ENCODE measurements at regions not wholly inside any gene's neighbourhood (a gene's known extent, or its start where the extent isn't known, plus 50 kb on each side); places are given as distances from the start of the nearest gene placed in this dataset.
A peak's percentile ranks its signal among the peaks of the same experiment; 100 is the strongest.

- DNase-seq (ENCODE audit: extremely low spot score) = no peak
- intact Hi-C loops (cut with DNase I) = no loop called here
- Histone ChIP-seq H3K9me3 (no peaks in the 10 kb centered on the region), H3K4me3 (no peak overlapping the region), H3K36me3 (no peaks in the 10 kb centered on the region), H3K27me3 (no peaks in the 10 kb centered on the region), H3K27ac (replicated peaks in 1 of 4) (no peak overlapping the region), H3K4me1 (peaks cover 0 to 51% (median 45%) of the 10 kb centered on the region in 4 donors)
- 79% methylated on average over 3 of the region's 3 CpGs for WGBS
- no peak for TF ChIP-seq POLR2A (IDR thresholded peaks at IDR 0.05; ENCODE audit: low read depth)
- no peak for TF ChIP-seq CTCF (IDR thresholded peaks at IDR 0.05)
- TF ChIP-seq POLR2AphosphoS5 (IDR thresholded peaks at IDR 0.05) = no peak
- no peak for TF ChIP-seq EP300 (IDR thresholded peaks at IDR 0.05)
These were observed 405.1 kb upstream of the ADAMTSL1 start for GRCh38 chr9:18068900-18069299.

GRCh38 chr9:18071651-18072060 is 402.3 kb upstream of the ADAMTSL1 start:
- H3K27me3 ChIP-seq = no peaks in the 10 kb centered on the region
- H3K4me3 ChIP-seq = peak overlapping the region in 1 of 4 donors; percentile 15
- intact Hi-C loops (cut with DNase I) = loop anchor here (10.0 kb wide), 1 partner anchor 103 kb away; no protein-coding TSS in a partner anchor
- peaks cover 0 to 72% (median 66%) of the 10 kb centered on the region in 4 donors for H3K4me1 ChIP-seq
- no peaks in the 10 kb centered on the region for H3K9me3 ChIP-seq
- H3K27ac ChIP-seq (replicated peaks in 1 of 4) = peak overlapping the region; percentile 61 to 75 (median 68)
- TF ChIP-seq EP300 (IDR thresholded peaks at IDR 0.05) (no peak), POLR2A (IDR thresholded peaks at IDR 0.05; ENCODE audit: low read depth) (no peak), POLR2AphosphoS5 (IDR thresholded peaks at IDR 0.05) (peak; percentile 50 to 67), CTCF (IDR thresholded peaks at IDR 0.05) (no peak)
- no peaks in the 10 kb centered on the region for H3K36me3 ChIP-seq
- WGBS = 52% methylated on average over 6 of the region's 6 CpGs
- no peak for DNase-seq (ENCODE audit: extremely low spot score)

GRCh38 chr9:18073002-18073401 is 401.0 kb upstream of the ADAMTSL1 start:
- intact Hi-C loops (cut with DNase I) = loop anchor here (10.0 kb wide), 1 partner anchor 102 kb away; no protein-coding TSS in a partner anchor
- Histone ChIP-seq H3K4me1 (peaks cover 0 to 74% (median 67%) of the 10 kb centered on the region in 4 donors), H3K27me3 (no peaks in the 10 kb centered on the region), H3K9me3 (no peaks in the 10 kb centered on the region), H3K4me3 (no peak overlapping the region), H3K36me3 (no peaks in the 10 kb centered on the region), H3K27ac (replicated peaks in 1 of 4) (peak overlapping the region; percentile 61 to 75 (median 68))
- DNase-seq (ENCODE audit: extremely low spot score) = no peak
- 83% methylated on average over 4 of the region's 4 CpGs for WGBS
- no peak for TF ChIP-seq CTCF (IDR thresholded peaks at IDR 0.05)
- TF ChIP-seq POLR2A (IDR thresholded peaks at IDR 0.05; ENCODE audit: low read depth) = no peak
- TF ChIP-seq POLR2AphosphoS5 (IDR thresholded peaks at IDR 0.05) = no peak
- no peak for TF ChIP-seq EP300 (IDR thresholded peaks at IDR 0.05)

GRCh38 chr9:18074041-18074440 is 399.9 kb upstream of the ADAMTSL1 start:
- no peaks in the 10 kb centered on the region for H3K9me3 ChIP-seq
- no peaks in the 10 kb centered on the region for H3K27me3 ChIP-seq
- peaks cover 0 to 84% (median 72%) of the 10 kb centered on the region in 4 donors for H3K4me1 ChIP-seq
- intact Hi-C loops (cut with DNase I) = loop anchor here (10.0 kb wide), 1 partner anchor 101 kb away; no protein-coding TSS in a partner anchor
- TF ChIP-seq EP300 (IDR thresholded peaks at IDR 0.05) (no peak), CTCF (IDR thresholded peaks at IDR 0.05) (no peak), POLR2A (IDR thresholded peaks at IDR 0.05; ENCODE audit: low read depth) (no peak), POLR2AphosphoS5 (IDR thresholded peaks at IDR 0.05) (no peak)
- H3K27ac ChIP-seq (replicated peaks in 1 of 4) = peak overlapping the region in 3 of 4 donors; percentile 53 to 70 (median 61)
- no peaks in the 10 kb centered on the region for H3K36me3 ChIP-seq
- DNase-seq (ENCODE audit: extremely low spot score) = no peak
- WGBS = 62% methylated on average over 3 of the region's 3 CpGs
- no peak overlapping the region for H3K4me3 ChIP-seq
